HPDE6-E6E7 (cell line): ENCODE measurements at regions not wholly inside any gene's neighbourhood (a gene's known extent, or its start where the extent isn't known, plus 50 kb on each side); places are given as distances from the start of the nearest gene placed in this dataset.

ENCODE experiments used
- DNase-seq: peaks from one replicate; pipeline ENCODE4 v3.0.0; 2011; ENCODE audit warnings: missing footprints; ENCODE audit errors: extremely low spot score

DNA sequence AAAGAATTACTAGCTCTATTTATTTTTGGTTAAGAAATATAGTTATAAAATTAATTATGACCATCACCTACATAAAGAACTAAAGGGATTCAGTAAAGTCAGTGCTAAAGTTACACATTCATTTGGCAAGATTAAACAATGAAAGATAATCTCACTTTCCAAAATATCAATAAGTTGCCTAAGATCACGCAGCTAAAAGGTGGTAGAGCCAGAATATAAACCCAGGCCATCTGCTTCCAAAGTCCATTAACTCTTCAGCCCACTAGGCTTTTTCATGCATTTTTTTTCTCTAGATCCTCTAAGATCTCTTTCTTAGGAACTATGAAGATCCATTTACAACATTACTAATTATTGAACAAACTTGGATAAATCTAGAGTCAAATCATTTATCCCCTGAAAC is 66.6 kb upstream of the RND3 start:
- DNase-seq = no peak

DNA sequence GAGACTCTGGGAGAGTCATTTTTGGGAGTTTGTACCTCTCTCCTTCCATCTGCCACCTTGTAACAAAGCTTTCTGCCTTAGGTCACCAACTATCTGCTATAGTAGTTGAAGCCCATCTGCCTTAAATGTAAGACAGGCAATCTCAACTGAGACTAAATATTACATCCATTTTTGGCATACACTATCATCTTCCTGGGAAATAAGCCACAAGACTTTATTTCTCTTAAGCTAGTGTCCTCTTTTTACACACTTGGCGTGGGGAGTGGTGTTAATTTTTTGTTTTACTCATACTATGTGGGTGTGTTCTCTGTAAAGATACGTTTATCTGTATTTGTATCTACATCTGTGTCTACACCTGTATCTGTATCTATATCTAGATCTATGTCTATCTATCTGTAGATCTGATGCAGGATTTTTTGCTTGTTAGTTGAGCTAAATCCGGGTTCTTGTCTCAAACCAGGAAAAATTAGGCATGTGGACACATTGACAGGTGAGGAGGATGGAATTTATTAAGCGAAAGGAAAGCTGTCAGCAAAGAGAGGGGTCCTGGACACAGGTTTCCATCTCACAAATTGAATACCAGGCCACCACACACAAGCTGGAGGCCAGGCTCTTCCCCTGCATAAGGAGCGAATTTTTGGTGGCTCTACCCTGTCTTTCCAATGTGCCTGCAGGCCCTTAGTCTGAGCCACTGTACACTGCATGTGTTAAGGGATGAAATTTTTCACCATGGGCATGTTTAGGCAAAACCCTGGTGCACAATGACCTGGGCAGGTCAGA is 64.8 kb upstream of the RND3 start:
- DNase-seq = no peak

GRCh38 chr2:150549381-150549780 is 61.9 kb upstream of the RND3 start:
- no peak for DNase-seq

DNA sequence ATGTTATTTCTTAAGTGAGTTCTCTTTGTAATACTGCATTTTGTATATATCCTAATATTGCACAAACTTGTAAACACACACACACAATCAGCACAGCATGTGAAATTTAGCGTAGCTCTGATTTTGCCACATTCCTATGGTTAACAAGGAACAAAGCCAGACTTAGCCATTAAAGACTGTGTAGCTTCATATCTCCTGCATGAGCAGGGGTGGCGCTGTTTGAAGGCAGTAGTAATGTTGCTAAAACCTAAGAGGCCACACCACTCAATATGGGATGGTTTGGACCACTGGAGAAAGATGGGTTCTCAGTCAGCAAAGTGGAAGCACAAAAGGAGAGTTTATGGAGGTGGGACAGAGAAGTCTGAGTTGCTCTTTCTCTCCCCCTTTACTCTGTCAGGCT is 61.1 kb upstream of the RND3 start:
- DNase-seq = no peak

DNA sequence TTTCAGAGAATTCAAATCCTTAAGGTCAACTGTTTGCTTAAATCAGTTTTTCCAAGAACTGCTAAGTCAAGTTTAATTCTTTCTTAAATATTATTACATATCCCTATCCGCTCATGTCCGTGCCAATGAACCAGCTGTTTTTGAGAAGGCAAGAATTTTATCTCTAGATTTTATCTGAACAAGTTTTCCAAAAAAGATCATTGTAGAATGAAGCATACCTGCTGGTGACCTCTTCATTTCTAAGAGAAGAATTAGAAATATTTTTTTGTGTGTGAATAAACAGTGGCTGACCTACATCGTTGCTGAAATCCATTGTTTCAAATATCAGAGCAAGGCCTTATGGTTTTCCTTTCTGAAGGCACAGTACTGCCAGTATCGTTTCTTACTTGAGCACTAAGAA is 58.4 kb upstream of the RND3 start:
- no peak for DNase-seq

DNA sequence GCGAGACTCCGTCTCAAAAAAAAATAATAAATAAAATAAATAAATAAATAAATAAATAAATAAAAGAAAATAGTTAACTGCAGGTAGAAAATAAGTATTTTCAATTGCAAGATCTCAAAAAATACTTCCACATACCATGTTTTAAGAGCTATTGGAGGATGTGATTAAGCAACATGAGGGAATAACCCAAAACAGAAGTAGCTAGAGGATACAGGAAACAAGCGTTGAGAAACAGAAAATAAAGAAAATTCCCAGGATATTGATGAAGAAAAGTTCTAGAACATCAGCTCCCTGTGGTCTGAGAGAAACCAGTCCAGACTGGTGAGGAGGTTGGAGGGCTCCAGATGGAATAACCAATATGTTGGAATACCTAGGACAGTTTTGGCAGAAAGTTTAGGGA is 57.3 kb upstream of the RND3 start:
- DNase-seq = no peak

GRCh38 chr2:150542692-150543091 is 55.2 kb upstream of the RND3 start:
- no peak for DNase-seq

DNA sequence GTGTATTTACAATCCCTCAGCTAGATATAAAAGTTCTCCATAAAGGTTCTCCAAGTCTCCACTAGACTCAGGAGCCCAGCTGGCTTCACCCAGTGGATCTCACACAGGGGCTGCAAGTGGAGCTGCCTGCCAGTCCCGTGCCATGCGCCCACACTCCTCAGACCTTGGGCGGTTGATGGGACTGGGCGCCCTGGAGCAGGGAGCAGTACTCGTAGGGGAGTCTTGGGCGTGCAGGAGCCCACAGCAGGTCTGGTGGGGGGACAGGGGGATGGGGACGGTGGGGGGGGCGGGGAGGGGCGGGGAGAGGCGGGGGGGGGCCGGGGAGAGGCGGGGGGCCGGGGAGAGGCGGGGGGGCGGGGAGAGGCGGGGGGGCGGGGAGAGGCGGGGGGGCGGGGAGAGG is 54.7 kb upstream of the RND3 start:
- DNase-seq = no peak

- no peak for DNase-seq
Observed at GRCh38 chr2:150538651-150539201, 51.3 kb upstream of the RND3 start.
